GM21717 (cell line): ENCODE measurements at regions not wholly inside any gene's neighbourhood (a gene's known extent, or its start where the extent isn't known, plus 50 kb on each side); places are given as distances from the start of the nearest gene placed in this dataset.
"Not testable (repeated sequence)": the region's sequence is repeated elsewhere in the genome, so short reads cannot be mapped to it uniquely, and the experiment has no call there.

Experiments
- ATAC-seq: cut with Tn5 transposase; IDR thresholded peaks from one replicate; pipeline ENCODE4 v1.9.1; 2021; ENCODE audit warnings: mild to moderate bottlenecking, moderate library complexity; ENCODE audit not compliant: unreplicated experiment

DNA sequence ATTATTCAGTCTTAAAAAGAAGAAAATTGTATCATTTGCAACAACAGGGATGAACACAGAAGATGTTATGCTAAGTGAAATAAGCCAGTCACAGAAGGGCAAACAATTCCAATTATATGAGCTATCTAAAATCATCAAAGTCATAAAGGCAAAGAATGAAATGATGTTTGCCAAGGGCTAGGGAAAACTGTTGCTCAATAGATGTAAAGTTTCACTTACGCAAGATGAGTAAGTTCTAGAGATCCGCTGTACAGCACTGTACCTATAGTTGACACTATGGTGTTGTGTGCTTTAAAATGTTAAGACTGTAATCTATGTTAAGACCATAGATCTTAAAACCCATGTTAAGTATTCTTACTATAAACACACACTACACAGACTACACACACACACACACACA, 904.6 kb upstream of the LRRN3 start:
- no peak for ATAC-seq

DNA sequence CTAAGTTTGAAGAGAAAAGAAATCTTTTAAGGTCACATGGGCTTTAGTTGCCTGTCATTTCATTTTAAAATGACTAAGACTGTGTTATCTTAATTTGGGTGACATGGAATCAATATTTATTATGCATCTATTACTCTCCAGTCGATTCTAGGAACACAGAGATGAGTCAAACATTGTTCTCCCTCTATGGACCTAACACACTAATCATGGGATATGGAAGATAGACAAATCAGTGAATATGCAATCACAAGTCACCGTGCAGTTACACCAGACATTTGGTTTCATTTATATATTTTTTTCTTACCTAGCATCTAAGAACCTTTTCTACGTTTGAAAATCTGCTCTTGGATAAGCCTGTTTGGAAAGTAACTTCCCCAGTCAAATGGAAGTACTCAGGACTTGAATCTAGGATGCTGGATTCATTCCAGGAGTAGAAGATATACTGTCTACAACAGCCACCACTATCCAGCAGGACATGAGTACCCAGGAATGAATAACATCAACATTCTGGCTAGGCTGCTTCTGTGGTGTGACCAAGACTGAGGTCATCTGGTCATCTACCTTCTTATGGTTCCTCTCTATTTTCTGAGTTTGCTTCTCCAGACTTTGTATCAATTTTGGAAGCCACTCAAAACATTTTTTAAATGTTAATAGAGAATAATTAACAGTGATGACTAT, 902.9 kb upstream of the LRRN3 start:
- ATAC-seq: no peak

DNA sequence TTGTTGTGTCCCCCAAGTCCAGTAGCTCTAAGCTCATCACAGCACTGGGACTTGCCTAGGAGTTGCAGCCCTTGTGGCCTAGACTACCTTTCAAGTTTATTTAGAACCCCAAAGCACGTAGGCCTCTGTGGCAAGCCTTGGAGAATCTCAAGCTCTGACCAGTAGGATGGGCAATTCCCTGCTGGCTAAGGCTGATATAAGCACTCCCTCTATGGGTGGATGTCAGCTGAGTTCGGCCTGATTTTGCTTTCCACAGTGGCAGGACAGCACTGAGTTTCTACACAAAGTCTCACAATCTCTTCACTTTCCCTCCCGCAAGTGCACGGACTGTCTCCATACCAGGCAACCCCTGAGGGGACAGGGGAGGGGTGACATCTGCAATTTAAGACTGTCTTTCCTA, 886.4 kb upstream of the LRRN3 start:
- ATAC-seq: no peak

DNA sequence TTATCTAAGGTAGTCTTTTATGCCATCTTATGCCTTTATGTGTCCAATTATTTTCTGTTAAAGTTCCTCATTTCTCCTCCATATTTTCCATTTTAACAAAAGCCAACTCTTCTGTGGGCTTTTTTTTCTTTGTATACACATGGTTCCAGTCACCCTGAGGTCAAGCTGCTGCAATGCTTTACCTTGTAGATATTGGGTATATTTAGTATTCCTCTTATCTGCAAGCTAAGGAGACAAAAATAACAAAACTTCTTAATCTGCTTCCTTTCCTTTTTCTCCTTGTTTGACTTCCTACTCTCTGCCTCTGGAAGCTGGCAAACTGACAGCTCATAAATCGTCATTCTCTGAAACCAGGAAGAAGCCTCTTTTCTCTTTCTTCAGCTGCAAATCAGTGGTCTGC, 885.0 kb upstream of the LRRN3 start:
- ATAC-seq: no peak

DNA sequence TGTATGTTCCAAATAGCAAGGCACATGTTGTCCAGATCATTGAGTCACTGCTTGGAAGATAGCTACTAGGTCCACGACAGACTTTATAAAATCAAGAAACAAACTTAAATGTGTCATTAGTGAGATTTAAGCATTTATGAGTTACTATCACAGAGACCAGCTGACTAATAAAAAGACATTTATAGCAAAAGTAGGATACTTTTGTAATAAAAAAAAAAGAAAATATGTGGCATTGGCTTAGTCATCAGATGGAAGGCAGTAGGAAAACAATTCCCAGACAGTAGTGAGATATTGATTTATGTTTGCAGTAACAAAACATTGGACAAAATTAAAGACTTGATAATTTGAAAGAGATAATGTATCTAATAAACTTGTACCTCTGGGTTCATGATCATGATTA, 881.0 kb upstream of the LRRN3 start:
- no peak for ATAC-seq

DNA sequence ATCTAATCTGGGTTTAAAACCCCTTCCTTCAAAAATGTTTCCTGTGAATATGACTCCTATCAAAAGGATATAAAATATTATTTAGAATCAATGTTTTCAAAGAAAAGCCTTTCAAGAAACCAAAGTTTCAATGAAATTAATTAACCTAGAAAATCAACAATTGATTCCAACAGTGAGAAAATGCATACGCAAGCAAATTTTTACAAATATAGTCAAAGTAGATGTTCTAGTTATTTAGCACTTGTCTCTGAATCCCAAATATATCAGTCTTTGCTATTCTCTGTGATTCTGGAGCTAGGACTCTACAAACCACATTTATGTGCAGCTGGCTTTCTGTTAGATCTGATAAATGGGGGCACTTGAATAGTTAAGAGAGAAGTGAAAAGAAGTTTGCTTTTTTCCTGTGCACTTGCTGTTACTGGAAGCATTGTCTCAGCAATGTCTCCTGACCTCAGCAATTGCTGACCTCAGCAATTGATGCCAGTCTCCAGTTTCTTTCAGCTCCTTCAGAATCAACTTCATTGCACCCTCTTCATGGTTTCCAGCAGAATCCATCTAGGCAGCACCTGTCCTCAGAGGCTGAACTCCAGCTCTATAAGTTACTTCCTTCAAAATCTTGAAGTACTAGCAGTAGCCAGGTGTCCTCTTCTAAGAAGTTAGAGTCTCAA, 879.9 kb upstream of the LRRN3 start:
- ATAC-seq: no peak

DNA sequence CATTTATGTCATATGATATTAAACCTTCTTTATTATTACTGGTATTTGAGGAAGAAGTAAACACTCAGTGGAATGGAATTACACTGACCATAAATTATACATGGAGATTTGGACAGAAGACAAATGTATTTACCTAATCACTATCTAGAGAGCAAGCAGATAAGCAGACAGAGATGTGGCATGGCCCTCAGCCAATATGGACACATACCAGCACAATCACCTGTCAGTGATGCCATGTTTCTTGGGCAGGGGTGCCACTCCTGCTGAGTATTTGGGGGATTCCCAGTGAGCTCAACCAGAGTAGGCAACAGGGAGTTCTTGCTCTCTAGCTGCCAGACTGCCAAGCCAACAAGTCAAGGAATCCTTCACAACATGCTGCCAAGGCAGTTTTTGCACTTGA, 866.3 kb upstream of the LRRN3 start:
- no peak for ATAC-seq

DNA sequence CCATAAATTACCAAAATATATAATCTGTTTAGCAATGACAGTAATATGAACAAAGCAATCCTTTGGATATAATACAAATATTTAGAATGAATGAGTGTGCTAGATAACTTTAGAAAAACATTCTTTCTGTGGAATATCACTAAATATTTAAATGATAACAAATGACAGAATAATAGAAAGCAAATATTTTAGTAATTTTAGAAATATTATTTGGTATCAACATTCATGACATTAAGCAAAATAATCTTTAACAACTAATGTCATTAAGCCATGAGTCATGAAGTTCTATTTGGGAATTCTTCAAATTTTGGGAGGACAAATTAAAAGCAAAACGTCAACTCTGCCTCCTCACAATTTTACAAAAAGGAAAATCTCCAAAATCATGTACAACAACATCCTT, 844.8 kb upstream of the LRRN3 start:
- no peak for ATAC-seq

DNA sequence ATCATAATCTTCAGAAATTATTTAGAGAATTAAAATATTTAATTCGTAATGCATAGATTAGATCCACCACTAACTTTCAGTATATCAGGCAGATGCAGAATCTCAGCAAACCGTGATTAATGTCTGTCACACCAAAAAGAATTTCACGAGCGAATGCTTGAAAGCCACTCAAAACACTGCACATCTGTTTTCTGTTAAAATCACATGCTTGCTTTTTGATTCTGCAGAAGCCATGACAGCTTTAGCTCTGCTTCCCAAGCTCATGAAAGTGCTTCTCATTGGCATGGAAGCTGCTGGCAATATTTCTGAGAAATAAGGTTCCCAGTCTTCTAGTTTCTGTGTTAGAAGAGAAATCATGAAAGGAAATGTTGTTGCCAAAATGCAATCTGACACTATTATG, 837.8 kb upstream of the LRRN3 start:
- no peak for ATAC-seq

DNA sequence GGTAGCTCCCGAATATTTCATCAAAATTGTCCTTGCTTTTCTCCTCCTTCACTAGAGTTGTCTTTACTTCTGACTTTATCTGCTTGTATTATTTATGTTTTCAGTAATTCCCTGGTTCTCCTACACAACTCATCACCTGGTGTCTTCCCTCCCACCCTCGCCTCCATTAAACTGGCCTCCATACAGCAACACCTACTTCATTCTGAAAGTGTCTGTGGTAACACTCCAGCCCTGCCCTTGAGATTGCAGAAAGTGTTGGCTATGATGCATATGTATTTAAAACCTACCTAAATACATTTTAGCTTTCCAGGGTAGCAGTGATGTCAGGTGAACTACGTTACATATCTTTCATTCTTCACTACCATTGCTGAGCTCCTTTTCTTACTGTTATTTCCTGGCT, 833.3 kb upstream of the LRRN3 start:
- no peak for ATAC-seq

DNA sequence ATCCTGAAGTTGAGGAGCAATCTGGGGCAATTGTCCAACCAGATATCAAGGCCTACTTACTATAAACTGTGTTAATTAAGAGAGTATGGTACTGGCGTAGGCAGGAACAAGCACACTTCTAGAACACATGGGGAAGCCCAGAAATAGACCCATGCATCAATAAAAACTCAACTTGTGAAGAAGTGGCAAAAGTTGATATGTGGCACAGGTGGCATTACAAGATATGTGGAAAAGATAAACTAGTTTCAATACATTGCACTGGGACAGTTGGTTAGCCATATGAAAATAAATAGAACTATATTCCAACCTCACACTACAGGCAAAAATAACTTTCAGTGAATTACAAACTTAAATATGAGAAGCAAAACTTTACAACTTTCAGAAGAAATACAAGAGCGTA, 828.7 kb upstream of the LRRN3 start:
- ATAC-seq: no peak

DNA sequence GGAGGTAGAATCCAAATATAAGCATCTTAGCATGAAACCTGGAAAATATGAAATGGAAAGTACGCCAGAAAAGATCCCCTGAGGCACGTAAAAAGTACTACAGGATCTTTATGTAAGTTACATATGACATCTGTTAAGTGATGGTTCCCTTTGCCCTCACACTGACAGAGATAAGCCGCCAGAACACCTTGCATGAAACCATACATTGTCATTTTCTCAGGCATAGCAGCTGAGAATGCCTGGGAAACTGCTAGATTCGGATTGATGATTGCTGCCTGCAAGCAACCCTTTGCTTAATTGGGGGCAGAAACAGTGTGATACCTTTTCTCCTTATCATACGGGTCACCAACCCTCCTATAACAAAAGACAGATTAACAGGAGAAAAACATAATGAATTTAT, 826.6 kb upstream of the LRRN3 start:
- no peak for ATAC-seq

DNA sequence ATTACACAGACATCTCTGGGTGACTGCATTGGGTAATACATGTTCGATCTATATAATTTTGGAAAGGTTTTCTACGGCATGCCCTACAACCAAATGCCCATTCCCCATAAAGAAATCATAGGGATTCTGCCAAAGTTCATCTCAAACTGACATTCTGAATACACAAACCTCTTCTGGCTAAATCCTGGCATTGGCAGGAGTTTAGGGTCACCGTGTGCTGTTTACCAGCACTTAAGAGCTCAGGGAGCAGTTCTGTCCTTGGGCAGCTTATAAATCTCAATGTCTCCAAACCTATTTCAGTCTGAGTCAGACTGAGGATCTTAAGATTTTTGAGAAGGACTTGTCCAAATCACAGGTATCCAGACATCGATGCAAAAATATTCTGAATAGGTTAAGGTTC, 809.6 kb upstream of the LRRN3 start:
- no peak for ATAC-seq

DNA sequence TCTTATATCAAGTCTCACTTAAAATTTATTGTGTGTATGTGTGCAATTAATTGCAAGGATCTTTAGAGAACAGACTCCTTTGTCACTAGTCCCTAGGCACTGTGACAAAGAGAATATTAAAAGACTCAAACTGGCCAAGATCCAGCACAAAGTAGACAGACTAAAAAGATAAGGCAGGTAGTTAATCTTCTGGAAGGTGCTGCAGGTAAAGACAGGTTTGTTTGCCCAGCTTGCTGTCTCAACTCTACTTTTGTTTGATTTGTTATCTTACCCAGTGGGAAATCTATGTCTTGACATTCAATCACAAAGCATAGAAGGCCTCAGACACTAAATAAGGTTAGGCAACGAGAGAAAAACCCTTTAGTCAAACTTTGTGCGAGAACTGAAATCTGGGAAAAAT, 807.9 kb upstream of the LRRN3 start:
- ATAC-seq: no peak

DNA sequence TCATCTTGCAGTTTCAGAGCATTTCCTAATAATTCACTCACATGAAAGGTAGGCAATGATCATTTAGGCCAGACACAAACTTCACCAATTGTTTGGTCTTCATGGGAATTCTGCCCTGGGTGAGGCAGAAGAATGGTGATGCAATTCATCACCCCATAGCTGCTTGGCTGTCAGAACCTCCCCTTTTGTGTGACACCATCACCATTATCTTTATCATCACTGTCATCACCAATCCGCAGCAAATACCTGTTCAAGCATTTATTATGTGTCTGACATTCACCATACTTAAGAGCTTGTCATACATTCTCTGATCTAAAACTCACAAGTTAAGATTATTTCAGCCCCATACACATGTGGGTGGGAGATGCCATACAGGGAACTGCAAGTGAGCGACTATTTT, 799.5 kb upstream of the LRRN3 start:
- no peak for ATAC-seq

DNA sequence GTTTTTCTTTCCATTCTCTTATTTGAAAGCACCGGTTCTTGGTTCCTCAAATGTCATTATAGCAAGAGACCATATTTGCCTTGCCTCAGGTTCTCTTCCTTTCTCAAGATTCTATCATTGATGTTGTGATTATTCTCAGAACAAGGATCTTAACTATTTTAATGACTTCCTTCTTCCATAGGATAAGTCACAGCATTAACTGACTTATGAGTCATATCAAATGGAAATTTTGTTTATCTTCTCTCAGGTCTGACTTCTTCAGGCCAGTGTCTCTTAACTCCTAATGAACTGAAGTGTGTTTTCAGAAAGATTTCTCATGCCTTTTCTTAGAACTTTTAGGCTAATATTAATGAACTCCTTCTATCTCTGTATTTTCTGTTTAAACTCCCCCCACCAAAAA, 794.6 kb upstream of the LRRN3 start:
- ATAC-seq: no peak

DNA sequence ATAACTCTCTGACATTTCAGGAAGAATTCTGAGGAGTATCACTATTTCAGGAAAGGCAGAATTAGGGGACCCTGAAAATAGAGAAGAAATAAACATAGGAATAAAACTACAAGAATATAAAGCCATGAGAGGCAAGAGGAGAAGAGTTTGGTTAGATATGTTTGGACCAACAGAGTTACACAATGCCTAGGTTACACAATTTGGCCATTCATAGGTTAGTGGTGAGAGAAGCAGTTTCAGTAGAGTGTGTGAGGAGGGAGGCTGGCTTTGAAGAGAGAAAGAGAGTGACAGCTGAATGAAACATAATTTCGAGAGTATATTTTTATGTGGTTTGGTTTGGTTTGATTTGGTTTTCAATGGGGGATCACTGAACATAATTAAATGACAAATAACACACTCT, 783.2 kb upstream of the LRRN3 start:
- no peak for ATAC-seq

DNA sequence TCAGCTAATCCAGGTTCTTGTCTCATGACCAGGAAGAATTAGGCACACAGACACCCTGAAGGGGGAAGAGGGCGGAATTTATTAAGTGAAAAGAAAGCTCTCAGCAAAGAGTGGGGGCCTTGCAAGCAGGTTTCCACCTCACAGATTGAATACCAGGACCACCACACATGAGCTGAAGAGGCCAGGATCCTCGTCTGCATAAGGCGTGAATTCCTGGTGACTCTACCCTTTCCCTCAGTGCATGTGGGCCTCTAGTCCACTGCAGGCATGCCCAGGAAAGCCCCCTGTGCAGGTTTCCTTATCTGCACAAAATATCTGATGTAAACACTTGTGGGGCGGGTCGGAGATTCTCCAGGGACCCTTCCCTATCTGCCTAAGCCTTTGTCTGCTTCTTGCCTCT, 782.1 kb upstream of the LRRN3 start:
- ATAC-seq: no peak

DNA sequence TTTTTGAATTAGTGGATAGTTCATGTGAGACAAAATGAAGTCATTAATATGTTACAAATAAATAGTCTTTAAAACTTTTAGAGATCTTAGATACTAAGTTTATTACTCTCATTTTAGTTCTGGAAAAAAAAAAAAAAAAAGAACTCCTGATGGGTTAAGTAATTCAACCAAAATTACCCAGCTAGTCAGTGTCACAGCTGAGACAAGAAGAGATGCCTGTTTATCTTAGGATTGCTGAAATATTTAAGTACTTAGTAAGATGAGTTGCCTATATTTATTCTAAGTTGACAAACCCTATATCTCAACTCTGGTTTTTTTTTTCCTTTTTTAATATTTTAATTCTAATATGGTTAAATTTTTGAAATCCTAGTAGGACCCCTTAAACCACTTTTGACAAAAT, 781.0 kb upstream of the LRRN3 start:
- no peak for ATAC-seq

DNA sequence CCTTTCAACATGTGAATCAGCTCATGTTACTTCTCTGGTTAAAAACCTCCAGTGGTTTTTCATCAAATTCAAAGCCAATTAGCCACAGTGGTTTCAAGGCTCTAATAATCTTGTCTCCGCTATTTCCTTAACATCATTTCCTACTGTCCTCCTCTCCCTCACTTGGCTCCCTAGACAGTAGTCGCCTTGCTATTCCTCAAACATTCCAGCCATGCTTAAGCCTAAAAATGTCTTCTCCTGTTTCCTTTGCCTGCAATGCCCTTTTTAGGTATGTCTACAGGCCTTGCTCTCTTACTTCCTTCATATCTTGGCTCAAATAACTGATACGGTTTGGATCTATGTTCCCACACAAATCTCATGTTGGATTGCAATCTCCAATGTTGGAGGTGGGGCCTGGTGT, 779.4 kb upstream of the LRRN3 start:
- ATAC-seq: no peak

DNA sequence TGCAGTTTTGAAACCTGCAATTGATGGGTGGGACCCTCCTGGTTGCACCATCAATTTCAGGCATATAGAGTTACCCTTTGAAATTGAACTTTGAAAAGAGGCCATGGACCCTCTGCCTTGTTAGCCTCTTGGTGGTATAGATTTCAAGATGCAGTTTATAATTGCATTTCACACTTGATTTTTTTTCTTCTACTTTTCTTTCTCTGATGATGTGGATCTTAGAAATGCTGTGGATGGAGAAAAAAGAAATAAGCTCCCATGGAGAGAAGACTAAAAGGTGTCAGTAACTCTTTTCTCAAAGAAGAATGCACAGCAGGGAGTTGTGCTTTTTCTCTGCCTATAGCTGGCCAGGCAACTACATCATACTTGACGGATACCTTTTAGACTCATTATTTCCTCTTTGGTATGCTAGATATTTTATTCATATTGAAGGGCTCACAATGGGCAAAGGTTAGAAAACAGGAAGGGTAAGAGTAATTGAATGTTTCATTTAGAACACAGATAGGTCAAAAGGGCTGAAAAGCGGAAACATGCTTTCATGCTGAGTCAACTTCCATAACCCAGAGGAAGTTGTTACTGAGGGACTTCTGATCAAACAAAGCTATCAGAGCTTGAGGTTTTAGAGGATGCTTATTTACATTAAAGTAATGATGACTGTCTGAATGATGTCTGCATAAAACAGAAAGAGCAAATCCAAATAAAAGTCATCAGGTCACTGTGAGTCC, 773.2 kb upstream of the LRRN3 start:
- ATAC-seq: no peak

DNA sequence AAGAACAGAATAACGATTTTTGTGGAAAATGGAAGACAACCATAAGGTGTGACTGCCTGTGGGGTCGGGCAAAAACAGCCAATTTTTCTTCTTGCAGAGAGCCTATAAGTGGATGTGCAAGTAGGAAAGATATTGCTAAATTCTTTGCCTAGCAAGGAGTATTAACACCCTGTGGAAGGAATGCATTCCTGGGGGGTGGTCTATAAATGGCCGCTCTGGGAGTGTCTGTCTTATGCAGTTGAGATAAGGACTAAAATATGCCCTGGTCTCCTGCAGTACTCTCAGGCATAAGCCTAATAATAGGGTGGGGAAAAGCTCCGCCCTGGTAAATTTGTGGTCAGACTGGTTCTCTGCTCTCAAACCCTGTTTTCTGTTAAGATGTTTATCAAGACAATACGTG, 770.6 kb upstream of the LRRN3 start:
- not testable (repeated sequence) for ATAC-seq
